ENCODE measurements at regions not wholly inside any gene's neighbourhood (a gene's known extent, or its start where the extent isn't known, plus 50 kb on each side); places are given as distances from the start of the nearest gene placed in this dataset.

GRCh38 chr4:97370568-97370967 lies 772.7 kb downstream of the STPG2 start:
- POLR2A ChIA-PET: no interaction called here
- no TSS peak for BruUV-seq (replicated peaks)

More at GRCh38 chr4:97370568-97370967, 772.7 kb downstream of the STPG2 start:
- ChIA-PET CTCF (no interaction called here), RAD21 (ENCODE audit: low non-redundant PET in 1 of 2, low total read pairs in 2 of 2, uncharacterized antibody in 2 of 2, unreplicated experiment in 2 of 2) (no interaction called here)
- no peaks in the 10 kb centered on the region for H3K9me2 ChIP-seq (ENCODE audit: insufficient read depth)
- H3K4me3 ChIP-seq (replicated peaks in 1 of 2; ENCODE audit: low read depth in 1 of 2, low read length in 2 of 2): no peak overlapping the region
- no peaks in the 10 kb centered on the region for H3K79me2 ChIP-seq (ENCODE audit: insufficient read depth, low read length)
- H4K20me1 ChIP-seq (ENCODE audit: insufficient read depth): no peaks in the 10 kb centered on the region
- H3K27me3 ChIP-seq (ENCODE audit: insufficient read depth, low read length): no peaks in the 10 kb centered on the region
- no peak overlapping the region for H3K27ac ChIP-seq (ENCODE audit: low read depth, low read length)
- H3K36me3 ChIP-seq (ENCODE audit: control insufficient read depth in 1 of 2, insufficient read depth in 2 of 2, low read length in 2 of 2): no peaks in the 10 kb centered on the region
- H2AFZ ChIP-seq (ENCODE audit: low read depth, low read length, poor library complexity, severe bottlenecking): no peak overlapping the region
- DNase-seq (ENCODE audit: low read depth, low spot score) (no peak), ATAC-seq (no peak)
- H3K4me1 ChIP-seq (ENCODE audit: control insufficient read depth in 1 of 2, insufficient read depth in 2 of 2, low read length in 2 of 2): peaks cover 21 to 23% of the 10 kb centered on the region in 2 experiments
- no peak for TF ChIP-seq YY1 (IDR thresholded peaks at IDR 0.05; ENCODE audit: extremely low read depth, insufficient replicate concordance, low read depth, low read length)
- TF ChIP-seq EZH2phosphoT487 (IDR thresholded peaks at IDR 0.05; ENCODE audit: borderline replicate concordance): no peak
- TF ChIP-seq REST (IDR thresholded peaks at IDR 0.05; ENCODE audit: low read depth): no peak
- no peak for TF ChIP-seq EZH2 (IDR thresholded peaks at IDR 0.05)
- no peak for TF ChIP-seq CEBPB (IDR thresholded peaks at IDR 0.05; ENCODE audit: low read depth)
- TF ChIP-seq SP1 (IDR thresholded peaks at IDR 0.05; ENCODE audit: low read depth): no peak
- no peak for TF ChIP-seq EGR1 (IDR thresholded peaks at IDR 0.05; ENCODE audit: low read depth)
- TF ChIP-seq JUND (IDR thresholded peaks at IDR 0.05): no peak
- no peak for TF ChIP-seq SIN3A (IDR thresholded peaks at IDR 0.05; ENCODE audit: low read depth)
- no peak for TF ChIP-seq FOSL1 (IDR thresholded peaks at IDR 0.05; ENCODE audit: low read depth)
- no peak for TF ChIP-seq TCF7L2 (IDR thresholded peaks at IDR 0.05; ENCODE audit: borderline replicate concordance, extremely low read depth, insufficient read depth, insufficient read length)
- no peaks in the 10 kb centered on the region for H3K9me3 ChIP-seq (ENCODE audit: control insufficient read depth in 1 of 2, insufficient read depth in 1 of 2, low read depth in 1 of 2, low read length in 2 of 2)
- no peak overlapping the region for H3K4me2 ChIP-seq (ENCODE audit: low read length)
- intact Hi-C loops (cut with micrococcal nuclease): no loop called here
- no peak overlapping the region for H3K9ac ChIP-seq (ENCODE audit: low read length)
